MG63 (cell line): ENCODE measurements at regions not wholly inside any gene's neighbourhood (a gene's known extent, or its start where the extent isn't known, plus 50 kb on each side); places are given as distances from the start of the nearest gene placed in this dataset.

ENCODE experiments used
- DNase-seq: peaks from one replicate; pipeline ENCODE4 v3.0.0-alpha.2; 2020
- H3K27me3 ChIP-seq: fragments of 250-450 bp; sonication (Bioruptor Pico); 2 replicates; pipeline ENCODE4 v1.5.1; 2020; ENCODE audit warnings: mild to moderate bottlenecking, moderate library complexity
- H3K36me3 ChIP-seq: fragments of 250-450 bp; sonication (Bioruptor Pico); 2 replicates; pipeline ENCODE4 v1.5.1; 2020; ENCODE audit warnings: mild to moderate bottlenecking, moderate library complexity
- H3K4me3 ChIP-seq: fragments of 250-450 bp; sonication (Bioruptor Pico); 2 replicates; pipeline ENCODE4 v1.5.1; 2020; ENCODE audit warnings: mild to moderate bottlenecking, moderate library complexity
- H3K9me3 ChIP-seq: fragments of 250-450 bp; sonication (Bioruptor Pico); 2 replicates; pipeline ENCODE4 v1.5.1; 2020; ENCODE audit warnings: mild to moderate bottlenecking, moderate library complexity

DNA sequence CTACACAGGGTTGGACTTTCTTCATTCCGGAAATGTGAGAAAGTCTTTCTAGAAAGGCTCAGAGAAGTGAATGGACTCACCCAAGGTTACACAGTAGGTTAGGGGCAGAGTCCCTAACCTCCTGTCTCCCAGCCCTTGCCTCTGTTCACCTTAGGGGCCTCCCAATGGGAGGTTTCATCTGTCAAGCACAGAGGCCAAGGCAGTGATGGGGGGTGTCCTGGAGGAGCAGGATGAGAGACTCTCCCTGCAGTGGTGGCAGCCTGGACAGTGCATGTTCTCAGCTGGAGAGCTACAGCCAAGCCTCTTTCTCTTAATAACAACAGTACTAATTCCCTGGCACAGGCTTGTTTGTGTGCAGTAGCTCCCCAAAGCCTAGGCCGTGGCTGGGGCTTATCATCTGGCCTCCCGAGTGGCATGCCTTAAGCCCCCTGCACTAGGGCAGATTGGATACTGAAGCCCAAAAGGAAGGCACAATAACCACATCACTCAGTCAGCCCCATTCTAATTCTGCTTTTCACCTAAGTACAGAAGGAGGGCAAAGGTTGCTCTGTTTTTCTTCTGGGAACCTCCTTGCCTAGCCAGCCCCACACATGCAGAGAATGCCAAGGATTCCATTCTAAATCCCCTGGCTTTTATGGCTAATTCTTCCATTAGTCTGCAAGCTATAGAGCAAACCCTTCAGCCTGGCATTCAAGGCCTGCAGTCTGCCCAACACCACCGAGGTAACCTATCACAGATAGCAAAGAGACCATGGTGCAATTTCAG is 50.2 kb upstream of the XPA start:
- Histone ChIP-seq H3K36me3 (no peaks in the 10 kb centered on the region), H3K9me3 (peaks cover 6% of the 10 kb centered on the region), H3K27me3 (no peaks in the 10 kb centered on the region), H3K4me3 (no peak overlapping the region)
- DNase-seq = peak; percentile 31

DNA sequence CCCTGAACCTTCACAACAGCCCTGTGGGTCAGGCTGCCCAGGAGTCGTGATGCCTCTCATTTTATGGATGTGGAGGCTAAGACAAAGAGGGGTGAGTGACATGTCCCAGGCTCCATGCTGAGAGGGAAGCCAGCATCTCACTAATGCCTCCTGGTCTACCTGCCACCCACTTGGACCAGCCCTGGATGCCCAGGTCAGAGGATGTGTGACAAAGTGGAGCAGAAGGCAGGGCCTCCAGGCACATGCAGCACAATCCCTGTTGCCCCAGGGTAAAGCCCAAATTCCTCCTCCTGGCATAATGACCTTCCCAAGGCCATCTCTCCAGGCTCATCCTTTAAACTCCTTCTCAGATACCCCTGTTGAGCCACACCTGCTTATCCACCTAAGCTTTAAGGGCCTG is 51.4 kb upstream of the XPA start:
- Histone ChIP-seq H3K4me3 (no peak overlapping the region), H3K27me3 (no peaks in the 10 kb centered on the region), H3K36me3 (no peaks in the 10 kb centered on the region), H3K9me3 (no peaks in the 10 kb centered on the region)
- no peak for DNase-seq

DNA sequence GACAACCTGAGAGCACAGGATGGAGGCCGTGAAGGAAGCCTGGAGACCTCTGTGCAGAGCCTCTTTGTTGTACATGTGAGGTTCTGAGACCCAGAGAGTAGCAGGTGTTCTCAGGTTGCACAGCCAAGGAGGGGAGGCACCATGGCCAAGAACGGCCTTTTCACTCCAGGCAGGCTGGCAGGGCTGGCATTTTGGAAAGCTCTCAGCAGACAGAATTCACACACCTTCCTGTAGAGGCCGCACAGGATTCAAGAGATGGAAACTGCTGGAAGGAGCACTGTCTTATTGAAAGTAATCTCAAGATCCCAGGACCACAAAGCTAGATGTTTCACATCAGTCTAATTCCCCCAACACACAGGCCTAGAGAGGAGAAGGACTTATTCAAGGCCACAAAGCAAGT is 52.8 kb upstream of the XPA start:
- no peak for DNase-seq
- H3K4me3 ChIP-seq = no peak overlapping the region
- no peaks in the 10 kb centered on the region for H3K27me3 ChIP-seq
- H3K36me3 ChIP-seq = no peaks in the 10 kb centered on the region
- H3K9me3 ChIP-seq = peaks cover 4% of the 10 kb centered on the region

DNA sequence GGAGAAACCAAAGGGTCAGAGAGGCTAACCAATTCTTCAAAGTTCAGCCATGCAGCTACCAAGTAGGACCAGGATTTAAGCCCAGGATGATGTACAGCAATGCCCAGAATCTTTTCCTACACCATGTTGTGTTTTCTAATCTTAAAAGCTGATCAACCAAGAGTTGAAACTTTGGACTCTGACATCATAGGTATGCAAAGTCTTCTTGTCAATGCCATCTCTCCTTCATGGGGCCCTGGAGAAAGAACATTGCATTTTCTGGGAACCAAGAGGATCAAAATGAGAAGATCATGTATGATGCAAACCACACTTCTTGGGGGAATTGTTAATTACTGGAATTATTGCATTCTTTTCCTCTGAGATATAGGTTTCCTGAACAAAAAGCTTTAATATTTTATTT is 54.4 kb upstream of the XPA start:
- H3K36me3 ChIP-seq = no peaks in the 10 kb centered on the region
- H3K27me3 ChIP-seq = no peaks in the 10 kb centered on the region
- no peak overlapping the region for H3K4me3 ChIP-seq
- DNase-seq = no peak
- peaks cover 4% of the 10 kb centered on the region for H3K9me3 ChIP-seq

DNA sequence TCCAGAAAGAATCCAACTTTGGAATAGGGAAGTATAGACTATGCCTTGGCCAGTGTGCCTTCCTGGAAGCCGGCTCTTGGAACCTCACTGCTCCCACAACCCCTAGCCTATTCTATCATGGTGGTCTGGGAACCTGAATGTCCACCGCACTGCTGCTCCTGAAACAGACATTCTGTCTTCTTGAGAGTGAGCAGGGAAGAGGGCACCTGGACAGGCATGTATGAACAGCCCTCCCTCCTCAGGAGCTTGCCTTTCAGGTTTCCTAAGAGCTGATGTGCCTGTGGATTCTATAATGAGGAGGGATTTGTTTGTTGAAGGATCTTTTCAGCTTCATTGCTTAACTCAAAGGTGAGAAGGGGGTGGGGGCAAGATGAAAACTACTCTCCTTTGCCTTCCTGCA is 55.1 kb upstream of the XPA start:
- DNase-seq = no peak
- Histone ChIP-seq H3K4me3 (no peak overlapping the region), H3K27me3 (no peaks in the 10 kb centered on the region), H3K36me3 (no peaks in the 10 kb centered on the region), H3K9me3 (peaks cover 4% of the 10 kb centered on the region)

DNA sequence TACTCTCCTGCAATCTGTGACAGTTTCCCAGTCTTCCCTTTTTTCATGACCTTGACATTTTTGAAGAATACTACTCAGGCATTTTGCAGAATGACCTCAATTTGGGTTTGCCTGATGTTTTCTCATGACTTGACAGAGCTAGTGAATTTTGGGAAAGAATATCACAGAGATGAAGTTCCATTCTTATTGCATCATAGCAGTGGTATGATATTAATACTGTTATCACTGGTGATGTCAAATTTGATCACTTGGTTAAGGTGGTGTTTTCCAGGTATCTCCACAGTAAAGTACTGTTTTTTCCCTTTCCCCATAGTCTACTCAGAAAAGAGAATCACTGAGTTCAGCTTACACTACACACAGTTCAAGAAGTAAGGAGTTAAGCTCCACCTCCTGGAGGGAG is 56.2 kb upstream of the XPA start:
- Histone ChIP-seq H3K9me3 (peaks cover 4% of the 10 kb centered on the region), H3K4me3 (no peak overlapping the region), H3K36me3 (no peaks in the 10 kb centered on the region), H3K27me3 (no peaks in the 10 kb centered on the region)
- no peak for DNase-seq

DNA sequence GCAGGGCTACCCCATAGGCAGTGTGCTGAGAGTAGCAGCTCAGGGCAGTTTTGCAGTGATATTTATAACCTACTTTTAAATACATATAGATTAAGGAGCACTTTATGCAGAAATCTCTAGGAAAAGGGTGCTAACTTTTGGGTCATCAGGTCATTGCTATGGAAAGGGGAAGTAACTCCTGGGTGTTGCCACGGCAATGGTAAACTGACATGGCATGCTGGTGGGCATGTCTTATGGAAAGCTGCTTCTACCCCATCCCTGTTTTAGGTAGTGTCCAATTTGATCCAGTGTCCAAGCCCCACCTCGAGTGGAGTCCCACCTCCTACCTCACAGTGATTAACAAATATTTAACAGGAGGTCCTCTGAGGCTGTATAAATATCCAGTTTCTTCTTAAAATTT is 56.8 kb upstream of the XPA start:
- Histone ChIP-seq H3K27me3 (no peaks in the 10 kb centered on the region), H3K4me3 (no peak overlapping the region), H3K9me3 (peaks cover 4% of the 10 kb centered on the region), H3K36me3 (no peaks in the 10 kb centered on the region)
- no peak for DNase-seq

DNA sequence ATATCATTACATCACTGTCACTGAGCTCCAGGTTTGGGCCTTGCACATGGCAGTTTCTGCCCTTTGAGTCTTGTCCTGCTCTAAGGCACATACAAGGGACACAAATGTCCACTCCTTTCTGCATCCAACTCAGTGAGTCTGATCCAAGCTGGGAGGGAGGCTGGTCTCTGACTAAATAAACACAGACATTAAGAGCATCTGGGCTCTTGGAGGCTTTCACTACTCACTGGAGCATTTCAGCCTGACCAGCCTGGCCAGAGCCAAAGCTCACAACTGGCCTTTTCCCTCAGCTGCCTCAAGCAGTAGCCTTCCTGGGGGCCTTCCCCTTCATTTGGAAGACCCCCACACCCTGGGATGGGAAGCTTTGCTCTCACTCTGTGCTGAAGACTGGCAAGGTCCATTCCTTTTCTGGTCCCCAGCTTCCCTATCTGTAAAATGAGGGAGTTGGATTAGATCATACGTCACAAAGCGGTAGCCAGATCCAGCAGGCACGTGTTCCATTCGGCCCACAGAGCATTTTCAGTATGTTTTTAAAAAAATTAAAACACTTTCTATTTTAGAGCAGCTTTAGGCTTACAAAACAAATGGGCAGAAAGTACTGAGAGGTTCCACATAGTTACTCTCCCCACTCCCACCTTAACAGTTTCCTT is 58.6 kb upstream of the XPA start:
- Histone ChIP-seq H3K9me3 (peaks cover 4% of the 10 kb centered on the region), H3K27me3 (no peaks in the 10 kb centered on the region), H3K36me3 (no peaks in the 10 kb centered on the region), H3K4me3 (no peak overlapping the region)
- no peak for DNase-seq

DNA sequence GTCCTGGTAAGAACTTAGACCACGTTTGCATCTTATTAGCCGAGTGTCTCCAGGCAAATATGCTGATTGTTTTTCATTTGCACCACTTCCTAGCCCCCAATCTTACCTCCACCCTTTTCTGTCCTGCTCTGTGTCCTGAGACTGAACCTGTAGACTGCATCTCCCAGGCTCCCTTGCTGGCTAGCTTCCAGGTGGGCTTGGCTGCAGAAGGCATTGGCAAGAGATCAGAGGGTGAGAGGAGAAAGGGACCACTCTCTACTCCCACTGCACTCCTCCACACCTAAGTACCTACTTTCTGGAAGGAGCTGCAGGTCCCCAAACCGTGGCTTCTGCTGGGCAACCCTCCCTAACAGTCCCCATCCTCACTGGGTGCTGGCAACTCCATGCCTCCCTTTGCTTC is 59.9 kb upstream of the XPA start:
- no peaks in the 10 kb centered on the region for H3K36me3 ChIP-seq
- H3K9me3 ChIP-seq = peaks cover 4% of the 10 kb centered on the region
- no peaks in the 10 kb centered on the region for H3K27me3 ChIP-seq
- DNase-seq = no peak
- no peak overlapping the region for H3K4me3 ChIP-seq

DNA sequence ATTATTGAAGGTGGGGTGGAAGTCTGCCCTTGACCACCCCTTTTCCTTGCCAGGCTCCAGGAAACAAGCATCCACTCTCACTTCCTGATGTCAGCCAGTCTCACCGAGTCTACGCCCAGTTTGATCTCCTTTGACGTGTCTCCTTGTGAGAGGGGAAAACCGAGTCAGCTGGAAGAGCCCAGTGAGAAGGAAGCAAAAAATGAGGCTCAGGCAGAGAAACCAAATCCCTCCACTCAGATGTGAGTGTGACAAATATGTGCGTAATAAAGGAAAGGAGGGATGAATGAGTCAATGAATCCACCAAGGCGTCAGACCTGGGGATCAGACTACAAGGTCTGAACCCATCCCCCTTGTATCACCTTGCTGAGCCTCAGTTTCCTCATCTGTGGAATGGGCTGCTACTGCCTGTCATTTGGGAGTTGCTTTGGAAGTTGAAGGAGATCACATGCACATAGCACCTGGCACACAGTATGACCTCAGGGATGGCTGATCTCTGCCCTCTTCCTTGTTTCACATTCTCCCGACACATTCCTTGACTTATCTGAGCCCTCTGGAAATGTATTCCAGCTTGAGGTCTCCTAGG is 61.3 kb upstream of the XPA start:
- no peaks in the 10 kb centered on the region for H3K27me3 ChIP-seq
- peaks cover 4% of the 10 kb centered on the region for H3K9me3 ChIP-seq
- no peak overlapping the region for H3K4me3 ChIP-seq
- no peak for DNase-seq
- H3K36me3 ChIP-seq = no peaks in the 10 kb centered on the region

DNA sequence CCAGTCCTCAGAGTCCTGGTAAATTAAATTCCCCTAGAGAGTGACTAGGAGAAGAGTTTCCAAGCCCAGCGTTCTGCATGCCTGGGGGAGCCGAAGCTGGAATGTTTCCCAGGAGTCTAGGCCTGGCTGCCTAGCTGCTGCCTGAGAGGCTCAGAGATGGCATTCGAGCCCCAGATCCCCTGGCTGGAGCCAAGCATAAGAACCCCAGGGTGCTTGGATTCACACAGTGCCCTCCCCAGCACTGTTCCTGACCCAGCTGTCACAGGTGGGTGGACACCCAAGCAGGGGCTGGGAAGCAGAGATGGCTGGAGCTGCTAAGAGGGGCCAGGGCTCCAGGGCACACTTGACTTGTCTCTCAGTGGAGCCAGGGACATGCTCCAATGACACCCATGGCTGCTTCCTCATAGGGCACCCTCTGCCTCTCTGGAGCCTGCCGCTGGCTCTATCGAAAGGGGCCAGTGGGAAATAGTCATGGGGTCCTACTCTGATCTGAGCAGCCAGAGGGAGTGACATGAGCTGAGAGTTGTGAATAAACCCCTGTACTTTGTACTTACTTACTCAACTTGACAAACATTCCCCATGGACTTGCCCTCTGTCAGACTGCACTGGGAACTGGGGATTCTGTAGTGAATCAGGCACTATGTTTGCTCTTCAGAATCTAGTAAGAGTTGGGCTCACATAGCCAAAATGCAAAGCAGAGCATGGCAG is 62.6 kb upstream of the XPA start:
- Histone ChIP-seq H3K9me3 (no peaks in the 10 kb centered on the region; the same call in 1 of the 2 replicates), H3K4me3 (no peak overlapping the region), H3K27me3 (no peaks in the 10 kb centered on the region), H3K36me3 (no peaks in the 10 kb centered on the region)
- DNase-seq = peak; percentile 34

DNA sequence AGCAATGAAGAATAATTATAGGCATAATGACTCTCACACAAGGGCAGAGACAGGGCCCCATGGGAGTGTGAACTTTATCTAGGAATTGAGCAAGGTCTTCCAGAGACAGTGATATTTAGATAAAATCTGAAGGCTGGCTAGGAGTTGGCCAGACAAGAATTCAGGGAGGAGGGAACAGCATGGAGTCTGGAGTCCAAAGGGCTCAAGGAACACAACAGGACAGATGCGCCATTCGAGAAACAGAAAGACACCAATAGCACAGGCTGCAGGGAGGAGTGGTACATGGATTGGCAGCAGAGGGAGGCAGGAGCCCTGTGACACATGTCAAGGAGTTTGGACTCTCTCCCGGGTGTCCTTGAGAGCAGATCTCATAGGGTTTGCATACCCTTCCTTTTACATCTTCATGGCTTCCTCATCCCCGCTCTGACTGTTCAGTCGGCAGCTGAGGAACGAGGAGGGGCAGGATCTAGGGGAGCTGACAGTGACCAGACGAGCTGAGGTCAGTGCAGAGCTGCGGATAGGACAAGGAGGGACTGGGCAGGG is 64.0 kb upstream of the XPA start:
- Histone ChIP-seq H3K36me3 (no peaks in the 10 kb centered on the region), H3K27me3 (no peaks in the 10 kb centered on the region), H3K4me3 (no peak overlapping the region), H3K9me3 (no peaks in the 10 kb centered on the region; the same call in 1 of the 2 replicates)
- DNase-seq = no peak

DNA sequence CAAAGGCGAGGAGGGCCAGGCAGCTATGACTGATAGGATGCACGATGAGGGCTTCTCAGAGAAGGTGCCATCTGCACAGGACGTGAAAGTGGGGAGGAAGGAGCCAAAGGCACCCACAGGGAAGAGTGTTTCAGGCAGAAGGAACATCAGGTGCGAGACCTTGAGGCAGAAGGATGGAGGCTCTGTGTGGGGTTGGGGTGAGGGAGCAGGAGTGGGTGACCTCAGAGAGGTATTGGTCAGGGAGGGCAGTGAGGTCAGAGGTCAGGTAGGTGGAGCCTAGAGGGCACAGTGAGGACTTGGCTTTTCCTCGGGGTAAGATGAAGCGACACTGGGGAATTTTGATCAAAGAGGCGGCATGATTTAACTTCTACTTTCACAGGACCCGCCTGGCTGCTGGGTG is 64.7 kb upstream of the XPA start:
- no peak overlapping the region for H3K4me3 ChIP-seq
- no peaks in the 10 kb centered on the region for H3K9me3 ChIP-seq
- H3K27me3 ChIP-seq = no peaks in the 10 kb centered on the region
- H3K36me3 ChIP-seq = no peaks in the 10 kb centered on the region
- no peak for DNase-seq

DNA sequence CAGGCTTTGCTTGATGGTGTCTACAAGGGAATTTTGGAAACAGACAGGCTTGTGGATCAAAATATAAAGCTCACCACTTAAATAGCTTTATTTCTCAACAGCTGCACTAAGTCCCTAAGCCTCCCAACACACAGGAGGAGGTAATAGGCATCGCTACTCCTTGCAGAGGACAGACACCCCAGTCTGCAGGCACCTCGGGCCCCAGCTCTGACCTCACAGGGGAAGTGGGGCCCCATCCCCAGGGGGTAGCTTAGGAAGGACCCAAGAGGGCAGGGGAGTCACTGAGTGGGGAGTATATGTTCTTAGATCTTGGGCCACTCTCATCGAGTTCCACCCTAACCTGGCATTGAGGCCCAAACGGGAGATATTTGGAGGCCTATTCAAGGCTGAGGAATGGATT is 66.7 kb upstream of the XPA start:
- no peak overlapping the region for H3K4me3 ChIP-seq
- H3K36me3 ChIP-seq = no peaks in the 10 kb centered on the region

DNA sequence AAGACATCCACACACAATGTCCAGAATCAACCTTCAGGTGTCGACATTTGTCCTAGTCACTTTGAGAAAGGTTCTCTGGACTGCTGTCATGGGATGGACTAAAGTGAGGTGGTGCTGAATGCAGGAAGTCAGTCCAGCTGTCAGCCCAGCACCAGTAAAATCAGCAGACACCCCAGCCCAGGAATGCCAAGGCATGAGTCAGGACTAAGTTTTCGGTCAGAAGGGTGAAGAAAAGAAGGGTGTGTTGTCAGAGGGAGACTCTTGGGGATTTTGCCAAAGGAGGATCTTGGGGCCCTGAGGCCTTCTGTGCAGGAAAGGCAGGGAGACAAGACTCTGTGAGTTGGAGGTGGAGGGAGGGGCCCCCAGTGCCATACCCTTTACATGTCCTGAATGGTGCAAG is 69.0 kb upstream of the XPA start:
- Histone ChIP-seq H3K4me3 (no peak overlapping the region), H3K9me3 (no peaks in the 10 kb centered on the region), H3K36me3 (no peaks in the 10 kb centered on the region), H3K27me3 (no peaks in the 10 kb centered on the region)
- peak; percentile 86 for DNase-seq

More for the DNA sequence above, 66.7 kb upstream of the XPA start:
- Histone ChIP-seq H3K9me3 (no peaks in the 10 kb centered on the region), H3K27me3 (no peaks in the 10 kb centered on the region)
- no peak for DNase-seq

DNA sequence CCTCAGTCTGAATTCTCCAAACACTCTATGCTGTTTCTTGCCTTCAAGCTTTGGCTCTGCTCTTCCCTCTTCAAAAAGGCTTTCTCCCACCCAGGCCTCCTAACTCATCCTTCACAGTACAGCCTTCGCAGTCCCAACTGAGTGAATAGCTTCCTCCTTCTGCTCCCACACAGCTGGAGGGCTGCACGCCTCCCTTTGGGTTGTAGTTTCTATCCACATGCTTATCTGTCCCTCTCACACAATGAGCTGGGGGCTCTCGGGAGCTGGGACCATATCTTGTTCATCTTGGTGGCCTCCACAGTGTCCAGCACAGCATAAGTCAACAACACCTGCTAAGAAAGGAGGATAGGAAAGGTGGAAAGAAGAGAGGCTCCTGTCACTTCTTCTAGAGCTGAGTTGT is 69.5 kb upstream of the XPA start:
- Histone ChIP-seq H3K4me3 (no peak overlapping the region), H3K9me3 (no peaks in the 10 kb centered on the region), H3K36me3 (no peaks in the 10 kb centered on the region), H3K27me3 (no peaks in the 10 kb centered on the region)
- no peak for DNase-seq

DNA sequence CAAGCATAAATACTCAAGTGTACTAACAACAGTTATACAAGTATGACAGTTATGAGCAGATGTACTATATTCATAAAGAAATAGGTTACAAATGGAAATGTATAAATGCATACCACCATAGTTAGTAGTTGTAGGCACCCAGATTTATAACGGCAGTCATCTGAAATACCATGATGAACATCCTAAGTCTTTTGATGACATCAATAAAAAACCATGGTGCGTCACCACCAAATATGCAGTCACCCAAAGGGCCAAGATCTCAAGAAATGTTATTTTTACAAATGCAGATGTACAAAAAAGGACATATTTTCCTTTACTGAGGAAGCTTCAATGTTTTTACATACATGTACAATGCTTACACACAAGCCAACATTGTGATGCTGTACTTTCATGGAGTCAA is 70.8 kb upstream of the XPA start:
- H3K9me3 ChIP-seq = no peaks in the 10 kb centered on the region
- no peaks in the 10 kb centered on the region for H3K27me3 ChIP-seq
- H3K4me3 ChIP-seq = no peak overlapping the region
- DNase-seq = no peak
- H3K36me3 ChIP-seq = no peaks in the 10 kb centered on the region
